HCT116 (cell line): ENCODE measurements at regions not wholly inside any gene's neighbourhood (a gene's known extent, or its start where the extent isn't known, plus 50 kb on each side); places are given as distances from the start of the nearest gene placed in this dataset.
"Not testable (repeated sequence)": the region's sequence is repeated elsewhere in the genome, so short reads cannot be mapped to it uniquely, and the experiment has no call there.

Experiments
- ATAC-seq: fragments of 200-7000 bp; cut with Tn5 transposase; 2 replicates; pipeline ENCODE4 v1.9.1; 2020; ENCODE audit warnings: mild to moderate bottlenecking, moderate library complexity
- BruUV-seq: library from RNA; stranded (reverse); fragments of 400-500 nt; replicated peaks from 2 replicates; lab custom pipeline; 2021; lab: Mats Ljungman, UMichigan
- CTCF ChIA-PET: fragments of 300-600 bp; sonication (Branson Sonifier 250); formaldehyde crosslinking; loops from one replicate; lab custom pipeline; 2021; ENCODE audit warnings: antibody characterized with exemption; lab: Charles Lee
- POLR2A ChIA-PET: fragments of 300-600, 350-600 bp; sonication (Branson Sonifier 250); formaldehyde crosslinking; loops from one replicate; lab custom pipeline; 2021; ENCODE audit warnings: antibody characterized with exemption; lab: Charles Lee
- RAD21 ChIA-PET, 2 experiments: fragments of 300-600 bp; sonication (Branson Sonifier 250); formaldehyde crosslinking; loops; one replicate each; lab custom pipeline; 2023; ENCODE audit warnings: low total read pairs in 2 of 2; ENCODE audit not compliant: uncharacterized antibody in 2 of 2, unreplicated experiment in 2 of 2, low non-redundant PET in 1 of 2; lab: Charles Lee
- DNase-seq: peaks from one replicate; pipeline ENCODE4 v3.0.0-alpha.2; 2010; ENCODE audit warnings: low read depth, low spot score
- H2AFZ ChIP-seq: fragments of 200-600 bp; shearing (Covaris generic), sonication (generic); 2 replicates; pipeline ENCODE4 v1.6.1; 2017; ENCODE audit warnings: low read depth, mixed run types, mixed read lengths, antibody characterized with exemption, low read length; ENCODE audit not compliant: poor library complexity, severe bottlenecking
- H3K27ac ChIP-seq: 2 replicates; pipeline ENCODE4 v1.5.1; 2012; ENCODE audit warnings: low read depth, low read length
- H3K27me3 ChIP-seq: fragments of 200-600 bp; sonication (generic); 2 replicates; pipeline ENCODE4 v1.6.1; 2016; ENCODE audit warnings: mixed run types, low read length, mixed read lengths; ENCODE audit not compliant: insufficient read depth
- H3K36me3 ChIP-seq, 2 experiments: fragments of 200-500 bp in 1 of 2; fragments of 200-600 bp in 1 of 2; sonication (Bioruptor generic) in 1 of 2; sonication (generic) in 1 of 2; 2 replicates each; pipeline versions ENCODE4 v1.5.1 to v1.6.1; 2014 to 2016; ENCODE audit warnings: low read length in 2 of 2, inconsistent platforms in 1 of 2, mixed read lengths in 1 of 2, mixed run types in 1 of 2; ENCODE audit not compliant: insufficient read depth in 2 of 2, control insufficient read depth in 1 of 2
- H3K4me1 ChIP-seq, 2 experiments: fragments of 200-600 bp in 1 of 2; sonication (generic) in 1 of 2; 2 replicates each; pipeline versions ENCODE4 v1.5.1 to v1.6.1; 2012 to 2017; ENCODE audit warnings: low read length in 2 of 2, inconsistent platforms in 1 of 2, mild to moderate bottlenecking in 1 of 2, mixed read lengths in 1 of 2, mixed run types in 1 of 2, moderate library complexity in 1 of 2; ENCODE audit not compliant: insufficient read depth in 2 of 2, control insufficient read depth in 1 of 2
- H3K4me2 ChIP-seq: fragments of 200-600 bp; sonication (generic); 2 replicates; pipeline ENCODE4 v1.6.1; 2017; ENCODE audit warnings: mixed run types, low read length, mixed read lengths
- H3K4me3 ChIP-seq, 2 experiments: fragments of 200-600 bp in 1 of 2; sonication (generic) in 1 of 2; replicated peaks in 1 of 2; 2 replicates each; pipeline ENCODE4 v1.5.1; 2011 to 2016; ENCODE audit warnings: low read length in 2 of 2, control low read depth in 1 of 2, low read depth in 1 of 2, mild to moderate bottlenecking in 1 of 2, mixed read lengths in 1 of 2, mixed run types in 1 of 2
- H3K79me2 ChIP-seq: fragments of 200-600 bp; sonication (generic); 2 replicates; pipeline ENCODE4 v1.6.1; 2017; ENCODE audit warnings: mild to moderate bottlenecking, mixed run types, low read length, moderate library complexity, mixed read lengths; ENCODE audit not compliant: insufficient read depth
- H3K9ac ChIP-seq: fragments of 200-600 bp; sonication (generic); 2 replicates; pipeline ENCODE4 v1.6.1; 2016; ENCODE audit warnings: low read length, mixed read lengths
- H3K9me2 ChIP-seq: fragments of 200-600 bp; sonication (generic), shearing (Covaris generic); 2 replicates; pipeline ENCODE4 v1.6.1; 2017; ENCODE audit warnings: mixed run types, mild to moderate bottlenecking, moderate library complexity; ENCODE audit not compliant: insufficient read depth
- H3K9me3 ChIP-seq, 2 experiments: fragments of 200-500 bp in 1 of 2; fragments of 200-600 bp in 1 of 2; sonication (Bioruptor generic) in 1 of 2; sonication (generic) in 1 of 2; 2 replicates each; pipeline ENCODE4 v1.6.1; 2014 to 2017; ENCODE audit warnings: low read length in 2 of 2, mixed read lengths in 2 of 2, inconsistent platforms in 1 of 2, low read depth in 1 of 2, mild to moderate bottlenecking in 1 of 2, mixed run types in 1 of 2, moderate library complexity in 1 of 2; ENCODE audit not compliant: control insufficient read depth in 1 of 2, insufficient read depth in 1 of 2
- H4K20me1 ChIP-seq: fragments of 200-600 bp; sonication (generic), shearing (Covaris generic); 2 replicates; pipeline ENCODE4 v1.6.1; 2017; ENCODE audit warnings: mixed run types, mild to moderate bottlenecking, moderate library complexity; ENCODE audit not compliant: insufficient read depth
- EZH2phosphoT487 ChIP-seq: fragments of 200-600 bp; IDR thresholded peaks from 2 replicates; pipeline ENCODE4 v1.6.1; 2018; ENCODE audit warnings: antibody characterized with exemption, borderline replicate concordance
- FOSL1 ChIP-seq: IDR thresholded peaks from 2 replicates; pipeline ENCODE4 v1.6.1; 2012; ENCODE audit warnings: low read depth
- JUND ChIP-seq: IDR thresholded peaks from 2 replicates; pipeline ENCODE4 v1.6.1; 2012
- RAD21 ChIP-seq: IDR thresholded peaks from 2 replicates; pipeline ENCODE4 v1.6.1; 2012; ENCODE audit warnings: low read depth, mild to moderate bottlenecking
- YY1 ChIP-seq: IDR thresholded peaks from 2 replicates; pipeline ENCODE4 v1.6.1; 2011; ENCODE audit warnings: low read length, low read depth, moderate library complexity, mild to moderate bottlenecking; ENCODE audit not compliant: insufficient replicate concordance; ENCODE audit errors: extremely low read depth
- ZFX ChIP-seq: fragments of 450-650 bp; IDR thresholded peaks from 2 replicates; pipeline ENCODE4 v1.6.1; 2017
- ZNF274 ChIP-seq: fragments of 200-500 bp; sonication (Bioruptor generic); IDR thresholded peaks from 2 replicates; pipeline ENCODE4 v1.6.1; 2014; ENCODE audit warnings: mild to moderate bottlenecking, low read depth, low read length, inconsistent platforms
- intact Hi-C: fragments of 100-400 bp; cut with micrococcal nuclease; formaldehyde crosslinking; loops from 2 replicates; pipeline ENCODE4 v1.10.0; 2022
- TF ChIP-seq, protein P1 (sequence below): IDR thresholded peaks from 2 replicates; pipeline ENCODE4 v1.6.1; 2011; ENCODE audit warnings: mild to moderate bottlenecking, low read length, moderate library complexity; ENCODE audit not compliant: insufficient replicate concordance; ENCODE audit errors: extremely low read depth

DNA sequence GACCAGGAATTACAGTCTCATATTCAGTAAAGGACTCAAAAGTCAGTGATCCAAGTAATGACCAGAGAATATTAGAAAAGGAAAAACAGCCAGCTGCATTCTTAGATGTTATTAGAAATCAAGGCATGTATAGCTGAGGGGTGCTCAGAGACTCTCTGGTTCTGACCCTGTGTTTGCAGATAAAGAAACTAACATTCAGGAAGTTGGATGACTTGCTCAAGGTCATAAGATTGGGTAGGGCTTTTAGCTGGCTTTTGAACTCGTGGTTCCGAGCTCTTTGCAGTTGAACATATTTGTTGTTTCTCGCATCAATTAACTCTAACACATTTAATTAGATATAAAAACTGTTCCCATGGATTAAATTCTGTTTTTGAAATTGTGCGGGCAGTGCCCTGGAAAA is 62.5 kb upstream of the ENPP6 start:
- POLR2A ChIA-PET = no interaction called here

DNA sequence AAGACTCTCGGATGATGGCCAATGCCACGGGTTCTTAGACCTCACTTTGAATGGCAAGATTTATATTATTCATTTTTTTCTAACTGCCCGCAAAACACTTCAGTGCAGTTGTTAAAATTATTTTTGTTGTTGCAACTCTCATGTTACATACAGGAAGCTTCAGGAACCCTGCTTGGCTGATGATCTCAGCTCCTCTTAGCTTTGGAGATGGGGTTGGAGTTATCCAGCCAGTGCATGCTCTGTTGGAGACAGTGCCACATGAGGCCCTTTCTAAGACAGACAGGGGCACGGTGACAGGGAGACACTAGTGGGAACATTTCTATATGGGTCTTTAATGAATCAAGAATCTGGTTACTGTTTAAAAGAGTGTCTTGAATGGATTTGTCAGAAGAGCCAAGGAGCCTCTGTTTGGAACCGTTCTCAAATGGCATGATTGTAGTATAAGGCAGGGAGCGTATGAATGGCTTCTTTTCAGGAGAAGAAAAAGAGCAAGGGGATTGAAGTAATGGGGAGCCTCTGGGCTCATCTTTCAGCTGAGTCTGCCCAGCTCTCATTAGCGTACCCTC is 61.9 kb upstream of the ENPP6 start:
- Histone ChIP-seq H3K9me3 (no peaks in the 10 kb centered on the region), H3K9ac (no peak overlapping the region), H3K4me3 (no peak overlapping the region), H3K36me3 (no peaks in the 10 kb centered on the region), H3K4me1 (no peaks in the 10 kb centered on the region), H3K27me3 (no peaks in the 10 kb centered on the region), H2AFZ (no peak overlapping the region), H3K27ac (no peak overlapping the region), H4K20me1 (no peaks in the 10 kb centered on the region), H3K79me2 (no peaks in the 10 kb centered on the region), H3K4me2 (no peak overlapping the region), H3K9me2 (no peaks in the 10 kb centered on the region)
- BruUV-seq = no TSS peak
- TF ChIP-seq, protein P1, sequence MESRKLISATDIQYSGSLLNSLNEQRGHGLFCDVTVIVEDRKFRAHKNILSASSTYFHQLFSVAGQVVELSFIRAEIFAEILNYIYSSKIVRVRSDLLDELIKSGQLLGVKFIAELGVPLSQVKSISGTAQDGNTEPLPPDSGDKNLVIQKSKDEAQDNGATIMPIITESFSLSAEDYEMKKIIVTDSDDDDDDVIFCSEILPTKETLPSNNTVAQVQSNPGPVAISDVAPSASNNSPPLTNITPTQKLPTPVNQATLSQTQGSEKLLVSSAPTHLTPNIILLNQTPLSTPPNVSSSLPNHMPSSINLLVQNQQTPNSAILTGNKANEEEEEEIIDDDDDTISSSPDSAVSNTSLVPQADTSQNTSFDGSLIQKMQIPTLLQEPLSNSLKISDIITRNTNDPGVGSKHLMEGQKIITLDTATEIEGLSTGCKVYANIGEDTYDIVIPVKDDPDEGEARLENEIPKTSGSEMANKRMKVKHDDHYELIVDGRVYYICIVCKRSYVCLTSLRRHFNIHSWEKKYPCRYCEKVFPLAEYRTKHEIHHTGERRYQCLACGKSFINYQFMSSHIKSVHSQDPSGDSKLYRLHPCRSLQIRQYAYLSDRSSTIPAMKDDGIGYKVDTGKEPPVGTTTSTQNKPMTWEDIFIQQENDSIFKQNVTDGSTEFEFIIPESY = no peak
- TF ChIP-seq ZNF274 (no peak), EZH2phosphoT487 (no peak), YY1 (no peak), FOSL1 (no peak)
- ChIA-PET RAD21 (no interaction called here), POLR2A (no interaction called here), CTCF (no interaction called here)
- ATAC-seq = no peak
- no peak for DNase-seq
- intact Hi-C loops = no loop called here

More for the DNA sequence above, 62.5 kb upstream of the ENPP6 start:
- intact Hi-C loops = no loop called here
- Histone ChIP-seq H3K9me2 (no peaks in the 10 kb centered on the region), H3K4me2 (no peak overlapping the region), H3K79me2 (no peaks in the 10 kb centered on the region), H4K20me1 (no peaks in the 10 kb centered on the region), H3K9me3 (no peaks in the 10 kb centered on the region), H3K4me1 (no peaks in the 10 kb centered on the region), H3K27ac (no peak overlapping the region), H2AFZ (no peak overlapping the region), H3K27me3 (no peaks in the 10 kb centered on the region), H3K36me3 (no peaks in the 10 kb centered on the region), H3K4me3 (no peak overlapping the region), H3K9ac (no peak overlapping the region)
- ATAC-seq = no peak
- no TSS peak for BruUV-seq
- no peak for DNase-seq
- RAD21 ChIA-PET = no interaction called here
- CTCF ChIA-PET = no interaction called here
- TF ChIP-seq, protein P1 = no peak
- no peak for TF ChIP-seq YY1
- TF ChIP-seq ZFX = no peak
- TF ChIP-seq ZNF274 = no peak
- no peak for TF ChIP-seq JUND
- TF ChIP-seq RAD21 = no peak

DNA sequence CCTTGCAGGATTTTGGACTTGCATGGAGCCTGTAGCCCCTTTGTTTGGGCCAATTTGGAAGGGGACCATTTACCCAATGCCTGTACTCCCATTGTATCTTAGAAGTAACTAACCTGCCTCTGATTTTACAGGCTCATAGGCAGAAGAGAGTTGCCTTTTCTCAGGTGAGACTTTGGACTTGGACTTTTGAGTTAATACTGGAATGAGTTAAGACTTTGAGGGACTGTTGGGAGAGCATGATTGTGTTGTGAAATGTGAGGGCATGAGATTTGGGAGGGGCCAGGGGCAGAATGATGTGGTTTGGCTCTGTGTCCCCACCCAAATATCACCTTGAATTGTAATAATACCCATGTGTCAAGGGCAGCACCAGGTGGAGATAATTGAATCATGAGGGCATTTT is 60.1 kb upstream of the ENPP6 start:
- H3K79me2 ChIP-seq, H3K4me2 ChIP-seq, intact Hi-C loops, H3K4me1 ChIP-seq, RAD21 ChIA-PET, H3K9me3 ChIP-seq, BruUV-seq, H3K9me2 ChIP-seq, ATAC-seq, CTCF ChIA-PET, DNase-seq, H3K36me3 ChIP-seq, H3K4me3 ChIP-seq, H3K27ac ChIP-seq, POLR2A ChIA-PET, H3K9ac ChIP-seq, H3K27me3 ChIP-seq, H4K20me1 ChIP-seq, H2AFZ ChIP-seq: not testable (repeated sequence)
